ENCODE measurements at regions not wholly inside any gene's neighbourhood (a gene's known extent, or its start where the extent isn't known, plus 50 kb on each side); places are given as distances from the start of the nearest gene placed in this dataset.
A peak's percentile ranks its signal among the peaks of the same experiment; 100 is the strongest.

DNA sequence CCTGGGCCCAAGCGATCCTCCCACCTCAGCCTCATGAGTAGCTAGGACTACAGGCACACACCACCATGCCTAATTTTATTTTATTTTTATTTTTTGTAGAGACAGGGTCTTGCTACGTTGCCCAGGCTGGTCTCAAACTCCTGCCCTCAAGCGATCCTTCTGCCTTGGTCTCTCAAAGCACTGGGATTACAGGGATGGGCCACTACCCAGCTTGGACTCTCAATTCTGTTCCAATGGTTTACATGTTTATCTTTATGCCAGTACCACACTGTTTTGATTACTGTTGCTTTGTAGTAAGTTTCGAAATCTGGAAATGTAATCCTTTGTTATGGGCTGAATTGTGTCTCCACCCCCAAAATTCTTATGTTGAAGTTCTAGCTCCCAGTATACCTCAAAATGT, 88.4 kb upstream of the TARDBP start (continued):
- TF ChIP-seq, protein P1, sequence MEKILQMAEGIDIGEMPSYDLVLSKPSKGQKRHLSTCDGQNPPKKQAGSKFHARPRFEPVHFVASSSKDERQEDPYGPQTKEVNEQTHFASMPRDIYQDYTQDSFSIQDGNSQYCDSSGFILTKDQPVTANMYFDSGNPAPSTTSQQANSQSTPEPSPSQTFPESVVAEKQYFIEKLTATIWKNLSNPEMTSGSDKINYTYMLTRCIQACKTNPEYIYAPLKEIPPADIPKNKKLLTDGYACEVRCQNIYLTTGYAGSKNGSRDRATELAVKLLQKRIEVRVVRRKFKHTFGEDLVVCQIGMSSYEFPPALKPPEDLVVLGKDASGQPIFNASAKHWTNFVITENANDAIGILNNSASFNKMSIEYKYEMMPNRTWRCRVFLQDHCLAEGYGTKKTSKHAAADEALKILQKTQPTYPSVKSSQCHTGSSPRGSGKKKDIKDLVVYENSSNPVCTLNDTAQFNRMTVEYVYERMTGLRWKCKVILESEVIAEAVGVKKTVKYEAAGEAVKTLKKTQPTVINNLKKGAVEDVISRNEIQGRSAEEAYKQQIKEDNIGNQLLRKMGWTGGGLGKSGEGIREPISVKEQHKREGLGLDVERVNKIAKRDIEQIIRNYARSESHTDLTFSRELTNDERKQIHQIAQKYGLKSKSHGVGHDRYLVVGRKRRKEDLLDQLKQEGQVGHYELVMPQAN (conservative IDR thresholded peaks at IDR 0.05): no peak
- TF ChIP-seq SIN3A (IDR thresholded peaks at IDR 0.05; ENCODE audit: low read depth, low read length) (no peak), ESRRA (IDR thresholded peaks at IDR 0.05; ENCODE audit: low read length) (no peak), NFXL1 (IDR thresholded peaks at IDR 0.05; ENCODE audit: borderline replicate concordance) (no peak), EP300 (IDR thresholded peaks at IDR 0.05; ENCODE audit: borderline replicate concordance in 1 of 2, control insufficient read depth in 1 of 2, low read depth in 2 of 2, low read length in 2 of 2) (no peak)

DNA sequence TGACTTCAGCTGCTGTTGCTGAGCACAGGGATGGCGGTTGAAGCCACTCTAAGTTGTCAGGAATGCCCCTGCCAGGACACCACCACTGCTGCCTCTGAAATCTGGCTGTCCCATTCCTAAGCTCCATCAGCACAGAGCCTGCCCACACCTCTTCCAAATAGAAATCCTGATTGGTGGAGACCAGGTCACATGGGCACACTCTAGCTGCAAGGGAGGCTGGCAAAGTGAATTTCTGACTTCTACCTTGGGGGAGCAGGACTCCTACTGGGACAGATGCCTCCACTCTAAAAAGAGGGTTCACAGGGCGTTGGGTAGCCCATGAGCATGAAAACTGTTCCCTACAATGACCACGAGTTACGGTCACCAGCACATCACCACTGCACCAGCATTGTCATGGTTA, 83.8 kb upstream of the TARDBP start:
- no peak overlapping the region for H3K27ac ChIP-seq (ENCODE audit: control insufficient read depth, insufficient read depth)
- in situ Hi-C loops (cut with MboI): no loop called here
- no peak overlapping the region for H2AFZ ChIP-seq (ENCODE audit: control insufficient read depth, low read depth, low read length)
- 65% methylated on average over 4 of the region's 4 CpGs for WGBS (ENCODE audit: insufficient coverage, insufficient replicate concordance, low lambda C conversion rate, missing lambda C conversion rate)
- FAIRE-seq (no peak), ATAC-seq (no peak), DNase-seq (ENCODE audit: low read depth, low spot score) (no peak)
- BruUV-seq (replicated peaks): no TSS peak
- no peaks in the 10 kb centered on the region for H3K79me2 ChIP-seq (ENCODE audit: control insufficient read depth, insufficient read depth, low read length)
- no peak for TF ChIP-seq DPF2 (IDR thresholded peaks at IDR 0.05)
- TF ChIP-seq, protein P2, sequence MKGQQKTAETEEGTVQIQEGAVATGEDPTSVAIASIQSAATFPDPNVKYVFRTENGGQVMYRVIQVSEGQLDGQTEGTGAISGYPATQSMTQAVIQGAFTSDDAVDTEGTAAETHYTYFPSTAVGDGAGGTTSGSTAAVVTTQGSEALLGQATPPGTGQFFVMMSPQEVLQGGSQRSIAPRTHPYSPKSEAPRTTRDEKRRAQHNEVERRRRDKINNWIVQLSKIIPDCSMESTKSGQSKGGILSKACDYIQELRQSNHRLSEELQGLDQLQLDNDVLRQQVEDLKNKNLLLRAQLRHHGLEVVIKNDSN (IDR thresholded peaks at IDR 0.05; ENCODE audit: borderline replicate concordance, extremely low read length, insufficient read depth, low read depth, low read length): peak; percentile 44
- SMC1A ChIA-PET (ENCODE audit: uncharacterized antibody, unreplicated experiment): no interaction called here
- POLR2A ChIA-PET: no interaction called here
- no peaks in the 10 kb centered on the region for H3K27me3 ChIP-seq (replicated peaks in 1 of 2; ENCODE audit: control insufficient read depth in 2 of 2, insufficient read depth in 2 of 2, low read length in 1 of 2)
- no peaks in the 10 kb centered on the region for H3K36me3 ChIP-seq (ENCODE audit: control insufficient read depth in 2 of 2, insufficient read depth in 2 of 2, low read length in 1 of 2)
- no peaks in the 10 kb centered on the region for H4K20me1 ChIP-seq (ENCODE audit: control insufficient read depth, insufficient read depth)
- H3K4me3 ChIP-seq: no peak overlapping the region
- CTCF ChIA-PET: interaction anchor here (1.2 kb wide), 1 partner anchor 14 kb away, joined by 3 read pairs; no protein-coding TSS in a partner anchor
- intact Hi-C loops (cut with micrococcal nuclease; ENCODE audit: unreplicated experiment): no loop called here
- no peak overlapping the region for H3K9ac ChIP-seq (ENCODE audit: control insufficient read depth, insufficient read depth, low read length)
- RAD21 ChIA-PET (ENCODE audit: unreplicated experiment): no interaction called here
- H3K4me1 ChIP-seq (ENCODE audit: control insufficient read depth, insufficient read depth, low read length): no peaks in the 10 kb centered on the region
- H3K4me2 ChIP-seq (ENCODE audit: control insufficient read depth, insufficient read depth): no peak overlapping the region
- peaks cover 7% of the 10 kb centered on the region; the same call in 1 of the 3 replicates for H3K9me3 ChIP-seq (replicated peaks; ENCODE audit: control insufficient read depth, insufficient read depth, low read length)

Data from GM12878 (cell line).